ENCODE measurements at regions not wholly inside any gene's neighbourhood (a gene's known extent, or its start where the extent isn't known, plus 50 kb on each side); places are given as distances from the start of the nearest gene placed in this dataset.
"Not testable (repeated sequence)": the region's sequence is repeated elsewhere in the genome, so short reads cannot be mapped to it uniquely, and the experiment has no call there.

DNA sequence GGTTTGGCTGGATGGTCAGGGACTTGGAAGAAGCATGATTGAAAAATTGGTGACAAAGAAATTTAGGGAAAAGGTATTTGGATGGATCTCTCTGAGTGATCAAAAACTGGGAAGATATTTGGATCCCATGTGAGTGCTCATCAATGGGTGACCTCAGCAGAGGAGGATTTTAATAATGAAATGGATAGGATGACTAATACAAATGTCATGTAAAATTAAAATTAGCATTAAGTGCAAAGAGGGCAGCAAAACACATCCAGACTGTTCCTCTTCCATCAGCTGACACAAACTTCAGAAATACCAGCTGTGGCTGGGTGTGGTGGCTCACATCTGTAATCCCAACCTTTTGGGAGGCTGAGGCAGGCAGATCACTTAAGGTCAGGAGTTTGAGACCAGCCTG, 151.7 kb downstream of the THBS2 start:
- no peak for DNase-seq (ENCODE audit: extremely low read depth in 1 of 2, low read depth in 1 of 2)

DNA sequence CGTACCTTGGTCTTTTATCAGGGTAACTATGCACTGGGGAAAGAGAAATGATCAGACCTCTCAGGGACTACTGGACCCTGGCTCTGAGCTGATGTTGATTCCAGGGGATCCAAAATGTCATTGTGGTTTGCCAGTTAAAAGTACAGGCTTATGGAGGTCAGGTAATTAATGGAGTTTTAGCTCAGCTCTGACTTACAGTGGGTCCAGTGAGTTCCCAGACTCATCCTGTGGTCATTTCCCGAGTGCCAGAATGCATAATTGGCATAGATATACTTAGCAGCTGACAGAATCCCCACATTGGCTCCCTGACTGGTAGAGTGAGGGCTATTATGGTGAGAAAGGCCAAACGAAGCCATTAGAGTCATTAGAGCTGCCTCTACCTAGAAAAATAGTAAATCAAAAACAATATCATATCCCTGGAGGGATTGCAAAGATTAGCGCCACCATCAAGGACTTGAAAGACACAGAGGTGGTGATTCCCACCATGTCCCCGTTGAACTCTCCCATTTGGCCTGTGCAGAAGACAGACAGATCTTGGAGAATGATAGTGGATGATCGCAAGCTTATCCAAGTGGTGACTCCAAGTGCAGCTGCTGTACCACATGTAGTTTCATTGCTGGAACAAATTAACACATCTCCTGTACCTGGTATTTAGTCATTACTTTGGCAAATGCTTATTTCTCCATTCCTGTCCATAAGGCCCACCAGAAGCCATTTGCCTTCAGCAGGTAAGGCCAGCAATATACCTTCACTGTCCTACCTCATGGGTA, 152.4 kb downstream of the THBS2 start:
- no peak for DNase-seq (ENCODE audit: extremely low read depth in 1 of 2, low read depth in 1 of 2)

DNA sequence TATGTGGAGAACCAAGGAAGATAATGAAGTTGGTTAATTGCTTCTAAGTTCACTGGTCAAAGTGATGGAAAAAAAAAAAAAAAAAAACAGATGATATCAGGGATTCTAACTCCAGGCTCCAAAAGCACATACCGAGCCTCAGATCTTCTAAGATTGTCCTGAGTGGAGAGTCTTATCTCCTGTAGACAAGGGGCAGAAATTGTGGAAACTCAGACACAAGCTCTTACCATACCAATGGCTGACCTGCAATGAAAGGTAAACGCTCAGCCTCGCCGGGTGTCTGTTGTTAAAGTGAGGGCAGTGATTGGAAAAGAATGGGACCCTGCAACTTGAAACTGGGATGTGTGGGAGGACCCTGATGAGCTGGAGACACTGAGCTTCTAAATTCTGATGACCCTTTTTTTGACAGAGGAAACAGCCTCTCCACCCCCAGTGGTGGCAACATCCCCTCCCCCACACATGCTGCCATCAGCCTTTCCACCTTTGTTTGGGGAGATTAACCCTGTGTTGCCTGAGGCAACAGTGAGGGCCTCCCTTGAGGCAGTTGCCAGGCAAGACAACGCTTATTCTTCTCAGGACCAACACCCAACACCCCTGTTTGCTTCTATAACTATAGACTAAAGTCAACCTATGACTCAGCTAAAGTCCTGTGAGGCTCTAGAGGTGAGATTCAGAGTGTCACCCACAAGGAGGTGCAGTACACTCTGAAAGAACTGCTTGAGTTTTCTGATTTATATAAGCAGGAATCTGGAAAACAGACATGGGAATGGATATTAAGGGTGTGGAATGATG, 154.0 kb downstream of the THBS2 start:
- DNase-seq (ENCODE audit: extremely low read depth in 1 of 2, low read depth in 1 of 2): no peak

DNA sequence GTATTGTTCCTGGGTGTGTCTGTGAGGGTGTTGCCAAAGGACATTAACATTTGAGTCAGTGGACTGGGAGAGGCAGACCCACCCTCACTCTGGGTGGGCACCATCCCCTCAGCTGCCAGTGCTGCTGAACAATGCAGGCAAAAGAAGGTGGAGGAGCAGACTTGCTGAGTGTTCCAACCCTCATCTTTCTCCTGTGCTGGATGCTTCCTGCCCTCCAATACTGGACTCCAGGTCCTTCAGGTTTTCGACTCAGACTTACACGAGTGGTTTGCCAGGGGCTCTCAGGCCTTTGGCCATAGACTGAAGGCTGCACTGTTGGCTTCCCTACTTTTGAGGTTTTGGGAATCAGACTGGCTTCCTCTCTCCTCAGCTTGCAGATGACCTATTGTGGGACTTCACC, 155.0 kb downstream of the THBS2 start:
- not testable (repeated sequence) for DNase-seq (ENCODE audit: extremely low read depth in 1 of 2, low read depth in 1 of 2)

DNA sequence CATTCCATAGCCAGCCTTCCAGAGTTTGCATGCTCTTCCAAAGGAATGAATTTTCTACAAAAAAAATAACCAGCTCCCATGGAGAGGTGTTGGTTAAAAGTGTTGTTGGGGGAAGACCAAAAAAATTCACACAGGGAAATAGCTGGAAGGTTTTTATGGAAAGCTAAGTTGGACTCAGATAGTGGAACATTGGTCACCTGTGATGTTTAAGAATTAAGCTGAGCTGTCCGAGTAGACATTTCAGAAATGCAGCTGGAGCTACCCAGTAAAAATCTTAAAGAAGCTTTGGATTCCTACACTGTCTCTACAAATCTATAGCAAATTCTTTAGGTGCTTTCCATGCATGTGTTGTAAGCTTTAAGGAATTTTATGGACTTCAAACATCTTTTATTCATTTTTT, 155.5 kb downstream of the THBS2 start:
- DNase-seq (ENCODE audit: extremely low read depth in 1 of 2, low read depth in 1 of 2): no peak

DNA sequence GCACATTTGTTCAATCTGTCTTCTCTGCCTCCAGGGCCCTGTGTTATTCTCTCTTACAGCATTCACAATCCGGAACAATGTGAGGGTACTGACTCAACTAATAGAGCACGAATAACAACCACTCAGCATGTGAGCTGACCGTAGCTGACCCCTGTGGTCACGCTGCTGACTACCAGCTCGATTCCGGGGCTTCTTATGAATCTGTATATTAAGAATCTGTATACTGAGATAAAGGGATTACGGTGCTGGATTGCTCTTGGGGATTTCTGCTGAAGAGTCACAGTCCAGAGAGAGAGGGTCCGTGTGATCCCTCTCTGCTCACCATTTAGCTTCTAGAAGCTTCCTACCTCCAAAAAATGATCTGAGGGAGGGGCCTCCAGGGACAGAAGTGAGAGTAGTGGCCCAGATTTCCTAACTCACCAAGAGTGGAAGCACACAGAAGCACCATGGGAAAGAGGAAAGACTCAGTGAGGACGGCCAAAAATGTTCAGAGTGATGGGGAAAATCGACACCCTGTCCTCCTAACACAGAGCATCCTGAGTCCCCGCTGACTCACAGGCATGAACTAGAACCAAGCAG, 156.2 kb downstream of the THBS2 start:
- DNase-seq (ENCODE audit: extremely low read depth in 1 of 2, low read depth in 1 of 2): no peak

DNA sequence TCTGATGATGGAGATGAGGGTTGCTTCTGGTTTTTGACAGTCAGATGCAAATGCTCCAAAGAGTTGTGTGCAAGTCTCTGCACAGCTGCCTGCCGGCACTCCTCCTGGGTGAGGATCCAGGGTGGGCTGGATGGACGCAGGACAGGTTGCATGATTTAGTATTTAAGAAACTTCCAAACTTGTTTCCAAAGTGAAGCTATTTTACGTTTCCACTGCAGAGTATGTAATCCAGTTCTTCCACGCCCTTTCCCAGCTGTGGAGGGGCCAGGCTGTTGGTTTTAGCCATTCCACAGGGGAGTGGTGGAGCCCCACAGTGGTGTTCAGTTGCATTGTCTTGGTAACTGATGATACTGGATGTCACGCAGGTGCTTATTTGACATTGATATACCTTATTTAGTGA, 157.3 kb downstream of the THBS2 start:
- no peak for DNase-seq (ENCODE audit: extremely low read depth in 1 of 2, low read depth in 1 of 2)

DNA sequence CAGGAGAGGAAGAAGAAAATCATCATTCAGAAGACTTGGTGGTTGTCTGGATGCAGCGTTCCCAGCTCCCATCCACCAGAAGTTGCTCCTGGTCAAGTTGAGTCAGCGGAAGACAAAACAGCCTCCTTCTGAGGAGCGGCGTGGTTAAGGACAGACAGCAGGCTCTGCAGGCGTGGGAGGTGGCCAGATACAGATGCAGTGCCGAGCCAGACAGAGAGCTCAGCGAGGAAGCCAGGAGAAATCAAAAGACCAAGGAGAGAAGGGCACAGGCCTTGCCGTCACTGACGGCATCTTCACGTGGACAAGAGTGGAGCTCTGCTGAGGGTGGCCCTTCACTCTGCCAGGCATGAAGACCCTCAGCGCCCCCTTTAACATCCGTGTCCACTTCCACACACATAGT, 158.5 kb downstream of the THBS2 start:
- no peak for DNase-seq (ENCODE audit: extremely low read depth in 1 of 2, low read depth in 1 of 2)

DNA sequence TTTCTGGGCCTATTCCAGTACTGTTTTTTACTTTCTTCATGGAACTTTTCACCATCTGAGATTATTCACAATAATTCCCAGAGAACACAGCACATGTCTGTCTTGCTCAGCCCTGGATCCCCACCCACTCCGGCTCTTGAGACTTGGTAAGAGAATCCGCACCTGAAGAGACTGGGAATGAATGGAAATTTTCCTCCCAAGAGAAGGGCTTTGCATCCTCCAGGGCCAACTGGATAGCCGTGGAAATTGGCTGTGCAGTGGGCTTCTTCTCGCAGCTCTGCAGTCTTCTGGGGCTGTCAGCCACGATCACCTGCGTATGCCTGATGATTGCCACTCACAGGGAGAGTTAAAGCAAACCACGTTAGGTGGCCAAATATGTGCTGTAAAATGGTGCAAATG, 159.1 kb downstream of the THBS2 start:
- no peak for DNase-seq (ENCODE audit: extremely low read depth in 1 of 2, low read depth in 1 of 2)

DNA sequence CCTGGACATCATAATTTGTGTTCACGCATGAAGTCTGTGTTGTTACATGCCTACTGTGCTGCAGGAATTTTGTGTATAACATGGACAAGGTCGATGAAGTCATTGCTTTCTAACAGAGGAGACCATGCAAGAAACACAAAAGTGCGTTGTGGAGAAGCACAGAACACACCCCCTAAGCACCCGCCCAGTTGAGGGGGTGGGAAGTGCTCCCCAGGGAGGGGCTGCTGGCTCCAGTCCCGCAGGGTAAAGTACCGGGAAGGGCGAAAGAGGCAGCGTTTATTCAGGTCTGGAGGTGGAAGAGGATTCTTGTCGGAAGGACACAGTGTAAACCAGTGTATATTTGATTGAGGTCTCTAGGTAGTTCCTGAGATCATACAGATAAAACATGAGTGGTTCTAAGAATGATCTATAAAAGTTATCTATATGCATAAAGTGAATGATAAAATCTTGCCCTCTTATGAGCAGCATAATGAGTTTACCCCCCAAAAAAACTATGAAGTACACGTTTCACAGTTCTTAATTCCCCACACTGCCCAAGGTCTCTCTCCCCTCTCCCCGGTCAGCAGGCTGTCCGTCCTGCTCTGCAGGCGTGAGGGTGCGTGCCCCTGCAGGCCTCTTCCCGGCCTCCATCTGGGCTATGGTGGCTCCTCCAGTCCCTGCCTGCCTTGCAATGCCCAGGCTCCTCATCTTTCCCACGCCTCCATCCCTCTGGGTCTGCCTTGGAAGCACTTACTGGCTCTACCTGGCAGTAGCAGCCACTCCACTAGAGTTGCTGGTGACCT, 159.7 kb downstream of the THBS2 start:
- no peak for DNase-seq (ENCODE audit: extremely low read depth in 1 of 2, low read depth in 1 of 2)

DNA sequence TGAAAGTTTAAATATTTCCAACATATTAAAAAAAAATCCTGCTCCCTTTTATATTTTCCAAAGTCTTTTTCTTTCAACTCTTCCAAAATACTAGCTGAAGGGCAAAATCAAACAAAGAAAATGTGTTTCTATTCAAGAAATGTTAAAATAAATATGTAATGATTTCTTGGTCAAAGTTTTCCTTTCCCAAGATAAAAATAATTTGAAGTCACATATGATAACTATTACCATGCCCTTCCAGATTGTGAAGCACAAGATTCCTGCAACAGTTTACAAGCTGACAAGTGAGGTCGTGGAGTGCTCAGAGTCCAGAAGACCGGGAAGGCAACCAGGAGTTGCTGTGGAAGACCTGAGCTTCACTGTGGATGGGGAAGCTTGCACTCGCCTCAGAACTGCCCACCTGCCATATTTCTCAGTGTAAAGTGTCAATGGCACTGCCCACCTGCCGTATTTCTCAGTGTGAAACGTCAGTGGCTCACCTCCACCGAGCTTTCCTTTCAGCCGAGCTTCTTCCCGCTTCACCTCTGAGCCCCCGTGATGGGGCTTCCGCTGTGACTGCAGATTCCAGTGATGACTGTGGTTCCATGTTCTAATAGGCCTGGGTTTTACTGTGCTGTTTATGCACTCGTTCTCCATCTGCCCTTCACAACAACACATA, 160.5 kb downstream of the THBS2 start:
- DNase-seq (ENCODE audit: extremely low read depth in 1 of 2, low read depth in 1 of 2): no peak

DNA sequence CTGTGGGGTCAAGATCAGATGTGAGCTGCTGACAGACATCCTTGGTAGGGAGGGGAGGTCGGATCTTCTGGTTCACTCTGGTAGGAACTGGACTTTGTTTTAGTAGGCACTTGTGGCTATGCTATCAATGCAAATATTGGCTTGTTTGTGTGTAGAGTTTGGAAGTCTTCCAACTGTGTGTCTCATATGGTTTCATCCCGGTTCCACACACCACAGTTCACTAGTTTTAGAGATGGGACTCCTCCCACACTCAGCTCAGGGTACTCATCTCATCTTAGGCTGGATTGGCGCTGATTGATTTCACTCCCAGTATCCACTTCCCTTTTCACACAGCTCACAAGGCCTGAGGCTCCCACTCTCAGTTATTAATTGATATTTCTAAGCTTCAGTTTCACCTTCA, 161.3 kb downstream of the THBS2 start:
- DNase-seq (ENCODE audit: extremely low read depth in 1 of 2, low read depth in 1 of 2): no peak

DNA sequence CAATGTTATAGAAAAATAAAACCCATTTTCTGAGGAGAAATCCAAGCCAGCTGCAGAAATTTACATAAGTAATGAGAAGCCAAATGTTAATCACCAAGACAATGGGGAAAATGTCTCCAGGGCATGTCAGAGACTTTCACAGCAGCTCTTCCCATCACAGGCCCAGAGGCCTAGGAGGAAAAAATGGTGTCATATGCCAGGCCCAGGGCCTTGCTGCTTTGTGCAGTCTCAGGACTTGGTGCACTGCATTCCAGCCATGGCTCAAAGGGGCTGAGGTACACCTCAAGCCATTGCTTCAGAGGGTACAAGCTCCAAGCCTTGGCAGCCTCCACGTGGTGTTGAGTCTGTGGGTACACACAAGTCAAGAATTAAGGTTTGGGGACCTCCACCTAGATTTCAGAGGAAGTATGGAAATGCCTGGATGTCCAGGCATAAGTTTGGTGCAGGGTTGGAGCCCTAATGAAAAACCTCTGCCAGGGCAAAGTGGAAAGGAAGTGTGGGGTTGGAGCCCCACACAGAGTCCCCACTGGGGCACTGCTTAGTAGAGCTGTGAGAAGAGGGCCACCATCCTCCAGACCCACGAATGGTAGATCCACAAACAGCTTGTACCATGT, 163.0 kb downstream of the THBS2 start:
- DNase-seq (ENCODE audit: extremely low read depth in 1 of 2, low read depth in 1 of 2): not testable (repeated sequence)

DNA sequence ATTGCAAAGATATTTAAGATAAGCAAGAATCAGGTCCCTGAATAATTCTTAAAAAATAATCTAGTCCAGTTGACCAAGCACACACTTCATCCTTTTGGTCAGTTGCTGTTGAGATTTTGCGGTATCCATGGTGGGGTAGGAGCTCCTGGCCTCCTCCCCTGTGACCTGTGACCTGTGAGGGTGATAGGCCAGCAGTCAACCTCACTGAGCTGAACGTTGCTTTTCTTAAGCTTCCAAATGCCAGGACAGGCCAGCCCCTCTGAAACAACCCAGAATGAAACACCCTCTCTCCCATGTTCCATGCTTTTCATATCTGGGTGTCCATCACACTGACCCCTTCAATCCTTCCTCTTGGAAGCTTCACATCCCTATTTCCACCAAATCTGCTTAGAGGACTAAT, 164.9 kb downstream of the THBS2 start:
- DNase-seq (ENCODE audit: extremely low read depth in 1 of 2, low read depth in 1 of 2): no peak

DNA sequence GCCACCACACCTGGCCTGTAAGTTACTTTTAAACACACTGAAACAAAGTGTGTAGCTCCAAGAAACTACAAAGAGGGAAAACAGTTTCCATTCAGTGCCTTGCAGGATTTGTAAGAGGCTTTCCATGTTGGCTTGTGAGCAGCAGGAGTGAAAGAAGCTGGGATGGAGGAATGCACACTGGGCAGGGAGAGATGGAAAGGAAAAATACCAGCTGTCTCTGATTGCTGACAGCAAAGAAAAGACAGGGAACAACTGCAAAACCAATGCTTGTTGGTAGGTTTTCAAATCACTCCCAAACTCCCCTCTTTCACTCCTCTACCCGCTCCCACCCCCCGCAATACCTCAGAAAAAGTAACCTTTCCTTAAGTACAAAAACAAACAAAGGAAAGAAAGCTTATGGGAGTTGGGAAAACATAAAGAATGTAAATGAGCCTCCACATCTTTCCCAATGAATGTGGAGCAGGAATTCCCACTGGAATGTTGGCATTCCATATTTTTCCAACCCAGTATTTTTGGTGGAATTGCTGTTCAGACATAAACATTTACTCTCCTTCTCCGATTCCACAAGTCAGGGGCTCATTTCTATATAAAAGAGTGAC, 166.1 kb downstream of the THBS2 start:
- no peak for DNase-seq (ENCODE audit: extremely low read depth in 1 of 2, low read depth in 1 of 2)

DNA sequence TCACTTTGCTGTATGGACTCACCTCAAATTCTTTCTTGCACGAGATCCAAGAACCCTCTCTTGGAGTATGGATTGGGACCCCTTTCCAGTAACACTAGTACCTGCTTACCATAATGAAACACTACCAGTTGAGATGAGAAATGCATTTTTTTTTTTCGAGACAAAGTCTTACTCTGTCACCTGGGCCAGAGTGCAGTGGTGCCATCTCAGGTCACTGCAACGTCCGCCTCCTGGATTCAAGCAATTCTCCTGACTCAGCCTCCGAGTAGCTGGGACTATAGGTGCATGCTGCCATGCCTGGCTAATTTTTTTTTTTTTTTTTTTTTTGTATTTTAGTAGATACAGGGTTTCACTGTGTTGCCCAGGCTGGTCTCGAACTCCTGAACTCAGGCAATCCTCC, 167.0 kb downstream of the THBS2 start:
- DNase-seq (ENCODE audit: extremely low read depth in 1 of 2, low read depth in 1 of 2): not testable (repeated sequence)

DNA sequence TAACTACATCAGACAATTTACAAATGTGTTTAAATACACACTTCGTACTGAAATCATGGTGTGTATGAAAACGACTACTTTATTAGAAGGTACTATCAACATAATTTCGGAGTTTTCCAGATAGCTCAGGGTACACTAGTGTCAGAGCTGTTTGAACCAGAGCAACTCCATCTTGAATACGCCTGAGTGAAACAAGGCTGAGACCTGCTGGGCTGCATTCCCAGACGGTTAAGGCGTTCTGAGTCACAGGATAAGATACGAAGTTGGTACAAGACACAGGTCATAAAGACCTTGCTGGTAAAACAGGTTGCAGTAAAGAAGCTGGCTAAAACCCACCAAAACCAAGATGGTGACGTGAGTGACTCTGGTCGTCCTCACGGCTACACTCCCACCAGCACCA, 167.6 kb downstream of the THBS2 start:
- no peak for DNase-seq (ENCODE audit: extremely low read depth in 1 of 2, low read depth in 1 of 2)

DNA sequence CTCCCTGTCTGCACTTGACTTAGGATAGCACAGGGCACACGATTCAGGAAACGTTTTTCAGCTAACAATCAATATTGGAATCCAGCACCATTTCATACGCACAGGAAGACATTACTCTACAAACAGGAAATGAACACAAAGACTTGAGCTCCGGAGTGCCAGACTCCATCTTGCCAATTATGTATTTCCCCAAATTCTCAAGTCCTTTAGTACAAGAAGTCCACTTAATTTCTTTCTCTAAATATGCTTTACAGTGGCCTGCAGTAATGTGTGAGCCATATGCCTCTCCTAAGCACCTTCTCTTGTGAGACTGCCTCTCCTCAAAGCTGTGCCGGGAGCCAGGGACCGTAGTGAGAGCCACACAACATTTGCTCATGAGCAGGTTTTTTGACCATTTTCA, 168.2 kb downstream of the THBS2 start:
- DNase-seq (ENCODE audit: extremely low read depth in 1 of 2, low read depth in 1 of 2): no peak

DNA sequence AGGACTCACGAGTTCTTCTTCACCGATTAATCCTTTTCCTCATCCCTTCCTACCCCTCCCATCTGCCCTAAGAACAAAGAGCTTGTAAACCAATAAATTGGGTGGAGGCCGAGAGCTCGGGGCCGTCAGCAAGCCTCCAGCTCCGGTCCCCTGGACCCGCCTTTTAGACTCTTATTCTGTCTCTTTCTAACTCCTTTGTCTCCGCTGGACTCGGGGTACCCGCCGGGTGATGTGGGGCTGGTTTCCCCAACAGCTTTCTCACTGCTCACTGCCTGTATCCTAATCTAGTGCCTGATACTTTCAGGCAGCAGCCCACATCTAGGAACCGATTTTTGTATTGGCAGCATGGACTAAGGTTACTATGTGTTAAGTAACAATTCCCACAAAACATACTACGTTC, 169.1 kb downstream of the THBS2 start:
- DNase-seq (ENCODE audit: extremely low read depth in 1 of 2, low read depth in 1 of 2): not testable (repeated sequence)

DNA sequence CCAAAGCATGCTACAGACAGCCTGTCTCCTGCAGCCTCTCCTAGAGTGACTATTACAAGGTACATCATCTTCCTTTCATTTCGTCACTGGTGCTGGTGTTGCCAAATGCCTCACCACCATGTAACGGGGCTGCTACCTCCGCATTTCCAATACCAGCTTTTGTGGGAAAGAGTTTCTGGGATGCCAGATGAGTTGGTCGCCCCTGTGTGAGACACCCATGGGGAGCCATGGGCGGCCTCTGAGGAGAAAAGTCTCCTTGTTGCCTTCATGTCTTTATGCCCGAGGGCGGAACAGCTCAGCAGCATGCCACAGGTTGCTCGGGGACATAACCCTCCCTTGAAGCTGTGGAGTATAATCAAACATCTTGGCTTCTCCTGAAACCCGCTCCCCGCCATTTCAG, 169.6 kb downstream of the THBS2 start:
- DNase-seq (ENCODE audit: extremely low read depth in 1 of 2, low read depth in 1 of 2): no peak

All from stimulated activated CD8-positive, alpha-beta memory T cell treated with anti-CD3 and anti-CD28 coated beads, Interleukin-7, amount 100 ng/mL, for 48 hours (primary cell).